ENCODE measurements at regions not wholly inside any gene's neighbourhood (a gene's known extent, or its start where the extent isn't known, plus 50 kb on each side); places are given as distances from the start of the nearest gene placed in this dataset.
"Not testable (repeated sequence)": the region's sequence is repeated elsewhere in the genome, so short reads cannot be mapped to it uniquely, and the experiment has no call there.

- intact Hi-C loops (cut with DNase I), result not testable (repeated sequence)
- peak; percentile 34 for DNase-seq
These were observed 133.1 kb downstream of the CENPC start for GRCh38 chr4:67412153-67412712.

GRCh38 chr4:67403342-67403741 is 142.0 kb downstream of the CENPC start:
- Histone ChIP-seq H3K9me3 (no peaks in the 10 kb centered on the region), H3K27me3 (no peaks in the 10 kb centered on the region), H3K4me1 (no peaks in the 10 kb centered on the region), H3K4me3 (no peak overlapping the region), H3K27ac (no peak overlapping the region), H3K36me3 (no peaks in the 10 kb centered on the region), H3K9ac (ENCODE audit: low read depth in 2 of 2, low read length in 2 of 2) (no peak overlapping the region)
- TF ChIP-seq CTCF (IDR thresholded peaks at IDR 0.05), result no peak
- intact Hi-C loops (cut with DNase I), result no loop called here
- no peak for DNase-seq

More at GRCh38 chr4:67412153-67412712, 133.1 kb downstream of the CENPC start:
- H3K4me1 ChIP-seq; H3K4me3 ChIP-seq; H3K9ac ChIP-seq (ENCODE audit: low read depth in 2 of 2, low read length in 2 of 2); H3K27ac ChIP-seq; H3K36me3 ChIP-seq; H3K9me3 ChIP-seq; H3K27me3 ChIP-seq: not testable (repeated sequence)

GRCh38 chr4:67401902-67402301 is 143.4 kb downstream of the CENPC start:
- intact Hi-C loops (cut with DNase I), result no loop called here
- no peak for TF ChIP-seq CTCF (IDR thresholded peaks at IDR 0.05)
- H3K4me1 ChIP-seq, result no peaks in the 10 kb centered on the region
- no peak for DNase-seq
- H3K27me3 ChIP-seq, result no peaks in the 10 kb centered on the region
- H3K27ac ChIP-seq, result no peak overlapping the region
- H3K9me3 ChIP-seq, result no peaks in the 10 kb centered on the region
- no peak overlapping the region for H3K9ac ChIP-seq (ENCODE audit: low read depth in 2 of 2, low read length in 2 of 2)
- no peak overlapping the region for H3K4me3 ChIP-seq
- H3K36me3 ChIP-seq, result no peaks in the 10 kb centered on the region

GRCh38 chr4:67397931-67398330 is 147.4 kb downstream of the CENPC start:
- Histone ChIP-seq H3K27me3 (no peaks in the 10 kb centered on the region), H3K4me1 (no peaks in the 10 kb centered on the region), H3K27ac (no peak overlapping the region), H3K4me3 (no peak overlapping the region), H3K9ac (ENCODE audit: low read depth in 2 of 2, low read length in 2 of 2) (no peak overlapping the region), H3K9me3 (no peaks in the 10 kb centered on the region), H3K36me3 (no peaks in the 10 kb centered on the region)
- no peak for TF ChIP-seq CTCF (IDR thresholded peaks at IDR 0.05)
- intact Hi-C loops (cut with DNase I), result no loop called here
- no peak for DNase-seq

- Histone ChIP-seq H3K4me3 (no peak overlapping the region), H3K27ac (no peak overlapping the region), H3K27me3 (no peaks in the 10 kb centered on the region), H3K9me3 (no peaks in the 10 kb centered on the region), H3K36me3 (no peaks in the 10 kb centered on the region), H3K4me1 (no peaks in the 10 kb centered on the region), H3K9ac (ENCODE audit: low read depth in 2 of 2, low read length in 2 of 2) (no peak overlapping the region)
- intact Hi-C loops (cut with DNase I), result no loop called here
- no peak for DNase-seq
- no peak for TF ChIP-seq CTCF (IDR thresholded peaks at IDR 0.05)
These were observed 148.3 kb downstream of the CENPC start for GRCh38 chr4:67397031-67397430.

GRCh38 chr4:67396008-67396407 is 149.3 kb downstream of the CENPC start:
- no peaks in the 10 kb centered on the region for H3K27me3 ChIP-seq
- H3K4me3 ChIP-seq, result no peak overlapping the region
- no peak overlapping the region for H3K27ac ChIP-seq
- no peaks in the 10 kb centered on the region for H3K36me3 ChIP-seq
- TF ChIP-seq CTCF (IDR thresholded peaks at IDR 0.05), result no peak
- intact Hi-C loops (cut with DNase I), result no loop called here
- no peak overlapping the region for H3K9ac ChIP-seq (ENCODE audit: low read depth in 2 of 2, low read length in 2 of 2)
- DNase-seq, result no peak
- H3K4me1 ChIP-seq, result no peaks in the 10 kb centered on the region
- H3K9me3 ChIP-seq, result no peaks in the 10 kb centered on the region

All from colonic mucosa (tissue), 4 donors.